CD4-positive, alpha-beta T cell treated with Interleukin-15 for 1 hour (primary cell): ENCODE measurements at regions not wholly inside any gene's neighbourhood (a gene's known extent, or its start where the extent isn't known, plus 50 kb on each side); places are given as distances from the start of the nearest gene placed in this dataset.
"Not testable (repeated sequence)": the region's sequence is repeated elsewhere in the genome, so short reads cannot be mapped to it uniquely, and the experiment has no call there.

ENCODE experiments used
- DNase-seq: peaks from one replicate; pipeline ENCODE4 v3.0.0-alpha.2; 2020

- DNase-seq, result no peak
These were observed 74.7 kb upstream of the TBL1X start for GRCh38 chrX:9390121-9390520.

GRCh38 chrX:9390693-9391368, 74.0 kb upstream of the TBL1X start:
- no peak for DNase-seq

- DNase-seq, result no peak
These were observed 72.4 kb upstream of the TBL1X start for GRCh38 chrX:9392445-9392844.

- no peak for DNase-seq
These were observed 71.3 kb upstream of the TBL1X start for GRCh38 chrX:9393571-9393970.

- DNase-seq, result no peak
These were observed 70.6 kb upstream of the TBL1X start for GRCh38 chrX:9394212-9394611.

GRCh38 chrX:9396930-9397329, 67.9 kb upstream of the TBL1X start:
- no peak for DNase-seq

- no peak for DNase-seq
These were observed 63.8 kb upstream of the TBL1X start for GRCh38 chrX:9401051-9401450.

- DNase-seq, result no peak
These were observed 61.5 kb upstream of the TBL1X start for GRCh38 chrX:9403374-9403773.

- not testable (repeated sequence) for DNase-seq
These were observed 59.2 kb upstream of the TBL1X start for GRCh38 chrX:9405635-9406034.

GRCh38 chrX:9410889-9411288, 54.0 kb upstream of the TBL1X start:
- DNase-seq, result not testable (repeated sequence)

- DNase-seq, result not testable (repeated sequence)
These were observed 53.2 kb upstream of the TBL1X start for GRCh38 chrX:9411682-9412081.

GRCh38 chrX:9414416-9414815, 50.4 kb upstream of the TBL1X start:
- DNase-seq, result no peak
